Keratinocyte (primary cell): ENCODE measurements at regions not wholly inside any gene's neighbourhood (a gene's known extent, or its start where the extent isn't known, plus 50 kb on each side); places are given as distances from the start of the nearest gene placed in this dataset.

Experiments used
- EZH2 ChIP-seq: IDR thresholded peaks from one replicate; pipeline ENCODE4 v1.6.1; 2012; ENCODE audit warnings: inconsistent platforms, mild to moderate bottlenecking, low read length, moderate library complexity
- TF ChIP-seq, protein P1 (sequence below), 3 experiments: IDR thresholded peaks in 1 of 3; conservative IDR thresholded peaks in 1 of 3; optimal IDR thresholded peaks in 1 of 3; 2 replicates in 2 of 3; 3 replicates in 1 of 3; pipeline versions ENCODE3 to v1.5.1; 2011; ENCODE audit warnings: low read length in 3 of 3, mild to moderate bottlenecking in 3 of 3, moderate library complexity in 2 of 3, control low read depth in 1 of 3, inconsistent platforms in 1 of 3; ENCODE audit not compliant: insufficient read depth in 2 of 3; ENCODE audit errors: extremely low read depth in 1 of 3

DNA sequence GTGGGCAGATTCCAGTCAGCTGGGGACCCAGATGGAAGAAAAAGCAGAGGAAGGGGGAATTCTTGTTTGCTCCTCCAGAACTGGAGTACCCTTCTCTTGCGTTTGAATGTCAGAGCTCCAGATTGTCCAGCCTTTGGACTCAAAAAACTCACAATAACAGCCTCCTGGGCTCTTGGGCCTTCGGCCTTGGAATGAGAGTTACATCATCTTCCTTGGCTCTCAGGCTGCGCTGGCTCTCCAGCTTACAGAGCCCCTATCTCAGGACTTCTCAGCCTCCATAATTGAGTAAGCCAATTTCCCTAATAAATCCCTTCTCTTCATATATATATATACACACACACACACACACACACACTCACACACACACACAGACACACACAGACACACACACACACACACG lies 1215.7 kb upstream of the SLC10A2 start:
- TF ChIP-seq, protein P1, sequence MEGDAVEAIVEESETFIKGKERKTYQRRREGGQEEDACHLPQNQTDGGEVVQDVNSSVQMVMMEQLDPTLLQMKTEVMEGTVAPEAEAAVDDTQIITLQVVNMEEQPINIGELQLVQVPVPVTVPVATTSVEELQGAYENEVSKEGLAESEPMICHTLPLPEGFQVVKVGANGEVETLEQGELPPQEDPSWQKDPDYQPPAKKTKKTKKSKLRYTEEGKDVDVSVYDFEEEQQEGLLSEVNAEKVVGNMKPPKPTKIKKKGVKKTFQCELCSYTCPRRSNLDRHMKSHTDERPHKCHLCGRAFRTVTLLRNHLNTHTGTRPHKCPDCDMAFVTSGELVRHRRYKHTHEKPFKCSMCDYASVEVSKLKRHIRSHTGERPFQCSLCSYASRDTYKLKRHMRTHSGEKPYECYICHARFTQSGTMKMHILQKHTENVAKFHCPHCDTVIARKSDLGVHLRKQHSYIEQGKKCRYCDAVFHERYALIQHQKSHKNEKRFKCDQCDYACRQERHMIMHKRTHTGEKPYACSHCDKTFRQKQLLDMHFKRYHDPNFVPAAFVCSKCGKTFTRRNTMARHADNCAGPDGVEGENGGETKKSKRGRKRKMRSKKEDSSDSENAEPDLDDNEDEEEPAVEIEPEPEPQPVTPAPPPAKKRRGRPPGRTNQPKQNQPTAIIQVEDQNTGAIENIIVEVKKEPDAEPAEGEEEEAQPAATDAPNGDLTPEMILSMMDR (optimal IDR thresholded peaks at IDR 0.05 in 1 of 3, IDR thresholded peaks at IDR 0.05 in 1 of 3, conservative IDR thresholded peaks at IDR 0.05 in 1 of 3; ENCODE audit: extremely low read depth in 1 of 3, insufficient read depth in 2 of 3, low read length in 3 of 3) = no peak
- TF ChIP-seq EZH2 = no peak
